HPDE6-E6E7 (cell line): ENCODE measurements at regions not wholly inside any gene's neighbourhood (a gene's known extent, or its start where the extent isn't known, plus 50 kb on each side); places are given as distances from the start of the nearest gene placed in this dataset.

ENCODE experiments used
- DNase-seq: peaks from one replicate; pipeline ENCODE4 v3.0.0; 2011; ENCODE audit warnings: missing footprints; ENCODE audit errors: extremely low spot score

DNA sequence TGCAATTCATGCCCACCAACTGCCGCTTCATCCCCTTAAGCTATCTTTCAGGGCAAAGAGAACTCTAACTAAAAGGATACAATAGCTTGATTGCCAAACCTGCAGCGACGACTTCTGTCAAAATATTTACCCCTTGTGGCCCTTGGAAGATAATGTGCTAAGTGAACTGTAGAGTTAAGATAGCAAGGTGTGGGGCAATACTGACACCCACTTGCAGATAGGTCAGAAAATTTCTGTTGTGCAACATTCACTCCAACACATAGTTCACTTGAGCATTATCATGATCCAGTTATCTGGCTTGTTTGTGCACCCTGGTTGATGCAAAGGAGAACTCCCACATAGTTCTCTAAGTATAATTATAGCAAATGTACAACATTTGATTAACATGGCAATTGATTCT lies 55.6 kb downstream of the RHOXF2B start:
- no peak for DNase-seq

- no peak for DNase-seq
These were observed 57.2 kb downstream of the RHOXF2B start for GRCh38 chrX:120020305-120020704.

DNA sequence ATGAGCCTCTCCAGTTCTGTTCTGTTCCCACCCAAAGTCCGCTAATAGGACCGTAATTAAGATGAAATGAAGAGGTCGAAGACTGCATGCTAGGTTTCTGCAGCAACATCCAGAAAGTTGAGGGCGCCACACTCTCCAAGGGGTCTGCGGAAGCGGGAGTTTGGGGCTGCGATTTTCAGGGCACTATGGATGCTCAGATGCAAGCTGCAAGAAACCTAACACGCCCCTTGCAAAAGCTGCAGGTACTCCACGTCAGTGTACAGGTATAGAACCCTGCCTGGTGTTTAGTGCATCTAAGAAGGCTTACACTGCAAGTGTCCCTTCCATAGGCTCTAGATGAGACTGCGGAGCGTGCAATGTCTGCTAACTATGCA lies 61.4 kb downstream of the RHOXF2B start:
- no peak for DNase-seq

DNA sequence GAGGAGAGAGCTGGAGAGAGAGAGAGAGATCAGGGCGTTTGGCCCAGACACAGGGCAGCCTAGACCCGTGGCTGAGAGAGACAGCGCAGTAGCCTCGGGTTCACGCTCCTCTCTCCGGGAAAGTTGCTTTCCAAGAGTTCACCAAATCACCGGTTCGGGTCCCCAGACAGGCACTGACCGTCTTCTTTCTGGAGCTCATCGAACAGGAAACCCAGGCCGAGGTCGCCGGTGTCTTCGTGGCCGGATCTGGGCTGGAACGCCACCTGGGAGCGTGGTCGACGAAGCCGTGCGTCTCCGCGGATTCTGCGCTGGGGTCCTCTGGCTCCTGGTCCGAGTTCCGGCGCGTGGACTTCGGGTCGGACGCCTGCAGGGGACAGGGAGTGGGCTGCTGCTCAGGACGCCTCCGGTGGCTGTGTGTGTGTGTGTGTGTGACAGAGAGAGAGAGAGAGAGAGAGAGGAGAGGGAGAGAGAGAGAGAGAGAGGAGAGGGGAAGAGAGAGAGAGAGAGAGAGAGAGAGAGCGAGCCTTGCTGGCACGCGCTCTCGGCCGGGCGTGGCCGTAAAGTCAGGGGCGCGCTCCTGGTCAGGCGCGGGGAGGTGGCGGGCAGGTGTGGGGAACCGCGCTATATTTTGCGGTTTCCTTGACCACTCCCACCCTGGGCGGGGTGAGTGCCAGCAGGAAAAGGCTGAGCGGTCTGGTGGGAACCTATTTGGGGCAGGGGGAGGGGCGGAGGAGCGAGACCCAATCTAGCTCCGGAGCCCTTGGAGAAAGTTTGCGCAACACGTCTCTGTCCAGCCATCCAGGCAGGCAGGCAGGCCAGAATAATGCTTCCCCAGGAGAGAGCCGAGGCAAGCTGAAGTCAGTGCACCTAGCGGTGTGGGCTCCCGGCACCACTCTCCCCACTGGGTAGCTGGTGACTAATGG lies 62.1 kb downstream of the RHOXF2B start:
- DNase-seq: no peak

DNA sequence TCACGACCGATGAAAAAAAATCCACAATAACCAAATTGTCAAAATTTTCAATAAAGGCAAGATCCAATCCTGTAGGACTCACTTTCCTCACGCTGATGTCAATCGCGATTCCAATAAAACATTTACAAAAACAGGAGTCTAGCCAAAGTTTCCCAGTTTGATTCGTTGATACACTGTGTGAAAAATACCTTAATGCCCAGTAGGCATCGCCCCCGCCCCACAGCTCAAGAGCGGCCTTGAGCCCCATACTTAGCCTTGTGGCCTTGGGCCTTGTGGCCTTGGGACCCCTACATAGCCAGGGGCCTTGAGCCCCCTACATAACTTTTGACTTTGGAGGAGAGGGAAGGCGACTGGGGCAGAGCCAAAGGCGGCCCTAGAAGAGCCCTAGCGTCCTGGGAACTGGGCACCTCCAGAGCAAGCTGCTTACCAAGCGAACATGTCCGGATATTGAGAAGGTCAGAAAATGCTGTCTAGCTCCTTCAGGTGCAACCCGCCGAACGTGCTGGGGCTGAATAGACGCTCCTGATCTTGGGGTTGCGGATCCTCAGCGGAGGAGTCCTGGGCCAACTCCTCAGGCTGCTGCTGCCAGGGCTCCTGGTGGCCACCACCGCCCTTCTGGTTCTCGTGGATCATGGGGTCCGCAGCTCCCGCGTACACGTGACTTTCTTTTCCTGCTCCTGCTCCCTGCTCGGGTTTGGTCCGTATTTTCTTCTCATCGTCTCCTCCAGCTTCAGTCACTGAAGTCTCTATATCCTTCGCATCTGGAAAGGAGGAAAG lies 62.9 kb downstream of the RHOXF2B start:
- DNase-seq: no peak

DNA sequence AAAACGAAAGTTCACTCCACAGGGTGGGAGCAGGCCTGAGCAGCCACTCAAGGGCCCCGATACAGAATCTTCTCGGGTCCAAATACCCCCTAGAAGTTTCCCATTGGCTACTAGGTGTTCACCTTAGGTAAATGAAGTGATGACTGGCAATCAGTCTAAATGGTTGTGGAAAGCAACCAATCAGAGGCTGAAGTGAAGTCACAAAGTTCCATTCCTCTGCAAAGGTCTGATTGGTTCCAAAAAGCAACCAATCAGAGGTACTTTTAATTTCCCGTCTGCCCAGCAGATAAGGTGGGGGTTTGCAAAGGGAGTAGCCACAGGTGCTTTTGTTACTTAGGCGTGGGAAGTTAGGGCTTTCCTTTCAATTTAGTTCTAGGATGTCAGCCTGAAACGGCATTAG lies 58.2 kb upstream of the NKAP start:
- no peak for DNase-seq

DNA sequence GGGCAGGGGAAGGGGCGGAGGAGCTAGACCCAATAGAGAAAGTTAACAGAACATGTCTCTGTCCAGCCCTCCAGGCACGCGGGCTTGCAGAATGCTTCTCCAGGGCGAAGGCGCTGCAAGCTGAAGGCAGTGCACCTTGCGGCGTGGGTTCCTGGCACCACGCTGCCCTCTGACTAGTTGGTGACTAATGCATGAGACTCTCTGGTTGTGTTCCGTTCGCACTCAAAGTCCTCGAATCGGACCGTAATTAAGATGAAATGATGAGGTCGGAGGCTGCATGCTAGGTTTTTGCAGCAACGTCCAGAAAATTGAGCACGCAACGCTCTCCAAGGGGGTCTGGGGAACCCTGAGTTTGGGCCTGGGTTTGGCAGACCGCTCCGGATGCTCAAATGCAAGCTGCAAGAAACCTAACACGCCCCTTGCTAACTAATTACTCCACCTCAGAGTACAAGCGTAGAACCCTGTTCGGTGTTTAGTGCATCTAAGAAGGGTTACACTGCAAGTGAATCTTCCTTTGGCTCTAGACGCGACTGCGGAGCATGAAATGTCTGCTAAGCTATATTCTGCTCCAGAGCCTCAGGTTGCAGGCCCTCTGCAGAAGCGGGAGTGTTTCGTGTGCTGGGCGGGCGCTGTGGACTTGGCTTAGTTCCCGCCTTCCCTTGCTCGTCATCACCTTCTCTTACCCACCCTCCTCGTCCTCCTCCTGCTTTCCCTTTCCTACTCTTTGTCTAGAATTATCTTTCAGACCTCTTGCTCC lies 57.1 kb upstream of the NKAP start:
- DNase-seq: peak; percentile 11

DNA sequence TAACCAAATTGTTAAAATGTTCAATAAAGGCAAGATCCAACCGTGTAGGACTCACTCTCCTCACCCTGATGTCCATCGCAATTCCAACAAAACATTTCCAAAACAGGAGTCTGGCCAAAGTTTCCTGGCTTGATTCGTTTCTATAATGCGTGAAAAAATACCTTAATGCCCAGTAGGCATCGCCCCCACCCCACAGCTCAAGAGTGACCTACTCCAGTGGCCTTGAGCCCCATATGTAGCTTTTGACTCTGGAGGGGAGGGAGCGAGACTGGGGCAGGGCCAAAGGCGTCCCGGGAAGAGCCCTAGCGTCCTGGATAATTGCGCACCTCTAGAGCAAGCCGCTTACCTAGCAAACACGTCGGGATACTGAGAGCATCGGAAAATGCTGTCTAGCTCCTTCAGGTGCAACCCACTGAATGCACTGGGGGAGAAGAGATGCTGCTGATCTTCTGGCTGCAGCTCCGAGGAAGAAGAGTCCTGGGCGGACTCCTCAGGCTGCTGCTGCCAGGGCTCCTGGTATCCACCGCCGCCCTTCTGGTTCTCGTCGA lies 55.6 kb upstream of the NKAP start:
- no peak for DNase-seq

- DNase-seq: no peak
These were observed 54.0 kb upstream of the NKAP start for GRCh38 chrX:119997570-119997969.

DNA sequence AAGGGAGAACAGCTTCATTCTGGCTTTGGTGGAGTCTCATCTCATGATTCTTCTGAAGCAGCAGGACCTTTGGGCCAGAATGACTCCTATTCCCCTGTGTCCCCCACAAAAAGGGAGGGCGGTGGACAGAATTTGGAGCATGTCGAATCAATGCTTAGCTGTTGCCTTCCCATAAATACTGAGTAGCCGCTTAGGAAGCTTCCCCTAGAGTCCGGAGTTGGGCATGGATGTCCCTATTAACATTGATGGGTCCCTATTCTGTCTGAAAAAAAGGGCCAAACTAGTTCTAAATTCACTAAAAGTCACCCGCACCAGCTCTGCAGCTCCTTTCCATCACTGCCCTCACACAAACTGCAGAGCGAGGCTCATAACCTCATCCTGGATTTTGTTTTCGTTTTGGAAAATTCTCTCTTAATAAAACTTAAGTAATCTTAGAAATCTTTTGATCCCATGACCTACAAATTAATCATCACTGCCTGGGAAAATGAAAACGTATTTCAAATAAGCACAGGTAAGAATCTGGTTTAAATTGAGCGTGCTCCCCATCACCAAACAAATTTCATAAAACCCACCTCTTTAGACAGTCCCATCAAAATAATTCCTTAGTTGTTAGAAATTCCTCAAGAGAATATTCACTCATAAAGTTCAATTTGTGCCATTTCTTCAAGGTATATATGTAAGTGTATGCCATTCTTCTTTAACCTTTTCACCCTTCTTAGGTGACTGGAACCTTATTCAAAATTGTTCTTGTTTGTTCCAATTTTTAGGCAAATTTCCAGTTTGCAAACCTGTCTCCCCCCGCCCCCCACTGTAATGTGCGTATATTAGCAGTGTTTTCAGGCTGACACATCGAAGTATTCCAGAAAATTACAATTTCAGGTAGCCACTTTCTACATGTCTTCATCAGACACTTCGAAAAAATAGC lies 53.3 kb upstream of the NKAP start:
- DNase-seq: no peak

DNA sequence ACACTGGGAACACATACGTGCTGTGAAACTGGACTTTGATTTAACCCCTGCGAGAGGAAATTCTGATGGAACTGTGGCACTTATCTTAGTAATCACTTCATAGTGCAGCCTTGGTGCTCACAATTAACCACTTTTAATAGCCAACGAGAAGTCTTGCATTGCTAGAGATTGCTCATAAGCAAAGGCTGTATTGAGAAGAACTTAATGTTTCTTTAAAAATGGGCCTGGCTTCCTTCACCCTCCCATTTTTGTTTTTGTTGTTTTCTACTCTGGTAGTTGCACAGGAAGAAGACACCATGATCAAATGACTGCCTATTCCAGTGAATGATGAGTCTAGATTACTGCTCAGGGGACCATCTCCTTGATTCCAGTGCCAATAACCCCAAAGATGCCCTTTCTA lies 52.5 kb upstream of the NKAP start:
- no peak for DNase-seq
